Posterior vena cava (tissue), 2 donors: ENCODE measurements at regions not wholly inside any gene's neighbourhood (a gene's known extent, or its start where the extent isn't known, plus 50 kb on each side); places are given as distances from the start of the nearest gene placed in this dataset.
"Not testable (repeated sequence)": the region's sequence is repeated elsewhere in the genome, so short reads cannot be mapped to it uniquely, and the experiment has no call there.

Experiments used
- DNase-seq: peaks from one replicate; pipeline ENCODE4 v3.0.0-alpha.2; 2020; ENCODE audit warnings: low spot score
- intact Hi-C, 2 donors: fragments of 100-400 bp; cut with DNase I; formaldehyde crosslinking; loops; one replicate each; pipeline versions ENCODE4 v1.14.1 to v1.14.2; 2022 to 2023
- donor health status: DM: yes; HTN: yes; CAD: no.
- donor health status: DM: yes; HTN: yes; CAD: no.

- no peak for DNase-seq
- intact Hi-C loops, result loop anchor here in 1 of 2 donors (5.0 kb wide), 1 partner anchor 493 kb away; no protein-coding TSS in a partner anchor
Measured at GRCh38 chr1:229154811-229155210, 116.1 kb upstream of the RAB4A start.

GRCh38 chr1:229155472-229155871 lies 115.4 kb upstream of the RAB4A start:
- intact Hi-C loops, result loop anchor here in 1 of 2 donors (5.0 kb wide), 1 partner anchor 493 kb away; no protein-coding TSS in a partner anchor
- DNase-seq, result no peak

- DNase-seq, result no peak
- intact Hi-C loops, result loop anchor here in 1 of 2 donors (5.0 kb wide), 1 partner anchor 495 kb away; no protein-coding TSS in a partner anchor
Measured at GRCh38 chr1:229156872-229157271, 114.0 kb upstream of the RAB4A start.

- intact Hi-C loops, result loop anchor here in 1 of 2 donors (5.0 kb wide), 1 partner anchor 495 kb away; no protein-coding TSS in a partner anchor
- no peak for DNase-seq
Measured at GRCh38 chr1:229157480-229157879, 113.4 kb upstream of the RAB4A start.

GRCh38 chr1:229158341-229158921 lies 112.5 kb upstream of the RAB4A start:
- no peak for DNase-seq
- intact Hi-C loops, result loop anchor here in 1 of 2 donors (5.0 kb wide), 1 partner anchor 496 kb away; no protein-coding TSS in a partner anchor

GRCh38 chr1:229158927-229159326 lies 112.0 kb upstream of the RAB4A start:
- intact Hi-C loops, result loop anchor here in 1 of 2 donors (5.0 kb wide), 1 partner anchor 497 kb away; no protein-coding TSS in a partner anchor
- no peak for DNase-seq

GRCh38 chr1:229159668-229160544 lies 111.0 kb upstream of the RAB4A start:
- intact Hi-C loops, result loop anchor here in 1 of 2 donors (5.0 kb wide), 1 partner anchor 498 kb away; no protein-coding TSS in a partner anchor
- no peak for DNase-seq

- DNase-seq, result no peak
- intact Hi-C loops, result no loop called here
Measured at GRCh38 chr1:229161740-229162139, 109.2 kb upstream of the RAB4A start.

- intact Hi-C loops, result no loop called here
- no peak for DNase-seq
Measured at GRCh38 chr1:229162825-229163515, 107.9 kb upstream of the RAB4A start.

- intact Hi-C loops, result no loop called here
- DNase-seq, result no peak
Measured at GRCh38 chr1:229164348-229164747, 106.6 kb upstream of the RAB4A start.

GRCh38 chr1:229164836-229165735 lies 105.8 kb upstream of the RAB4A start:
- intact Hi-C loops, result no loop called here
- DNase-seq, result no peak

- intact Hi-C loops, result no loop called here
- DNase-seq, result no peak
Measured at GRCh38 chr1:229167318-229167717, 103.6 kb upstream of the RAB4A start.

- DNase-seq, result no peak
- intact Hi-C loops, result no loop called here
Measured at GRCh38 chr1:229169399-229169798, 101.5 kb upstream of the RAB4A start.

GRCh38 chr1:229170274-229170673 lies 100.6 kb upstream of the RAB4A start:
- intact Hi-C loops, result loop anchor here in 1 of 2 donors (2.0 kb wide), 1 partner anchor 37 kb away; no protein-coding TSS in a partner anchor
- no peak for DNase-seq

- intact Hi-C loops, result loop anchor here in 1 of 2 donors (2.0 kb wide), 1 partner anchor 36 kb away; no protein-coding TSS in a partner anchor
- no peak for DNase-seq
Measured at GRCh38 chr1:229170778-229171505, 100.0 kb upstream of the RAB4A start.

GRCh38 chr1:229171934-229172333 lies 99.0 kb upstream of the RAB4A start:
- DNase-seq, result no peak
- intact Hi-C loops, result loop anchor here in 1 of 2 donors (2.0 kb wide), 1 partner anchor 35 kb away; no protein-coding TSS in a partner anchor

GRCh38 chr1:229173491-229174476 lies 97.1 kb upstream of the RAB4A start:
- DNase-seq, intact Hi-C loops: not testable (repeated sequence)
